H1 (cell line): ENCODE measurements at regions not wholly inside any gene's neighbourhood (a gene's known extent, or its start where the extent isn't known, plus 50 kb on each side); places are given as distances from the start of the nearest gene placed in this dataset.

ENCODE experiments used
- JUND ChIP-seq: IDR thresholded peaks from 2 replicates; pipeline ENCODE4 v1.6.1; 2011; ENCODE audit warnings: mild to moderate bottlenecking, improper control_type of control experiment, low read length
- RAD21 ChIP-seq, 2 experiments: IDR thresholded peaks in 1 of 2; conservative IDR thresholded peaks in 1 of 2; 2 replicates each; pipeline ENCODE4 v1.6.1; 2011; ENCODE audit warnings: low read depth in 2 of 2, low read length in 2 of 2, improper control_type of control experiment in 1 of 2, inconsistent platforms in 1 of 2, mild to moderate bottlenecking in 1 of 2, moderate library complexity in 1 of 2
- SUZ12 ChIP-seq: fragments of 200-600 bp; sonication (generic); IDR thresholded peaks from 2 replicates; pipeline ENCODE4 v1.6.1; 2012; ENCODE audit warnings: mild to moderate bottlenecking, inconsistent platforms, low read length, moderate library complexity, mixed read lengths

GRCh38 chr9:108015690-108016089 lies 526.1 kb upstream of the KLF4 start:
- no peak for TF ChIP-seq SUZ12
- TF ChIP-seq RAD21 (IDR thresholded peaks at IDR 0.05 in 1 of 2, conservative IDR thresholded peaks at IDR 0.05 in 1 of 2; ENCODE audit: low read depth in 2 of 2, low read length in 2 of 2), result no peak
- no peak for TF ChIP-seq JUND
